OCI-LY7 (cell line): ENCODE measurements at regions not wholly inside any gene's neighbourhood (a gene's known extent, or its start where the extent isn't known, plus 50 kb on each side); places are given as distances from the start of the nearest gene placed in this dataset.

Experiments used
- BruUV-seq: library from RNA; stranded (reverse); fragments of 400-500 nt; replicated peaks from 2 replicates; lab custom pipeline; 2021; lab: Mats Ljungman, UMichigan
- CTCF ChIA-PET: fragments of 300-600 bp; sonication (Branson Sonifier 250); formaldehyde crosslinking; loops from one replicate; lab custom pipeline; 2022; ENCODE audit warnings: antibody characterized with exemption; ENCODE audit not compliant: unreplicated experiment; lab: Charles Lee
- POLR2A ChIA-PET: fragments of 300-600 bp; sonication (Branson Sonifier 250); formaldehyde crosslinking; loops from one replicate; lab custom pipeline; 2022; ENCODE audit warnings: antibody characterized with exemption; lab: Charles Lee
- DNase-seq: peaks from one replicate; pipeline ENCODE4 v3.0.0-alpha.2; 2015; ENCODE audit warnings: low spot score
- H2AFZ ChIP-seq: fragments of 200-600 bp; sonication (generic), shearing (Covaris generic); 2 replicates; pipeline ENCODE4 v1.6.1; 2014; ENCODE audit warnings: mild to moderate bottlenecking, antibody characterized with exemption, low read length, moderate library complexity
- H3K27ac ChIP-seq: fragments of 200-600 bp; sonication (generic); 2 replicates; pipeline ENCODE4 v1.5.1; 2014; ENCODE audit warnings: mixed run types, low read depth, mild to moderate bottlenecking, moderate library complexity, low read length, inconsistent platforms; ENCODE audit not compliant: poor library complexity, severe bottlenecking
- H3K36me3 ChIP-seq: fragments of 200-600 bp; sonication (generic); 2 replicates; pipeline ENCODE4 v1.6.1; 2014; ENCODE audit warnings: mild to moderate bottlenecking, antibody characterized with exemption, low read length, moderate library complexity, mixed read lengths; ENCODE audit not compliant: insufficient read depth
- H3K4me1 ChIP-seq: fragments of 200-600 bp; sonication (generic); 2 replicates; pipeline ENCODE4 v1.5.1; 2014; ENCODE audit warnings: mild to moderate bottlenecking, low read length; ENCODE audit not compliant: insufficient read depth, poor library complexity, severe bottlenecking
- H3K4me2 ChIP-seq: fragments of 200-600 bp; sonication (generic); 2 replicates; pipeline ENCODE4 v1.6.1; 2014; ENCODE audit warnings: mild to moderate bottlenecking, low read length
- H3K4me3 ChIP-seq: fragments of 200-600 bp; sonication (generic); 2 replicates; pipeline ENCODE4 v1.5.1; 2014; ENCODE audit warnings: mild to moderate bottlenecking, low read depth, low read length; ENCODE audit not compliant: poor library complexity, severe bottlenecking
- H3K79me2 ChIP-seq: fragments of 200-600 bp; sonication (generic); 2 replicates; pipeline ENCODE4 v1.6.1; 2016; ENCODE audit warnings: low read depth, mild to moderate bottlenecking, low read length, moderate library complexity, mixed read lengths; ENCODE audit not compliant: insufficient read depth
- H3K9me2 ChIP-seq: fragments of 200-600 bp; sonication (generic); 2 replicates; pipeline ENCODE4 v1.6.1; 2016; ENCODE audit warnings: mild to moderate bottlenecking, low read length, mixed read lengths; ENCODE audit not compliant: insufficient read depth
- H3K9me3 ChIP-seq: fragments of 200-600 bp; sonication (generic); 2 replicates; pipeline ENCODE4 v1.6.1; 2014; ENCODE audit warnings: mild to moderate bottlenecking, mixed run types, low read length, mixed read lengths
- H4K20me1 ChIP-seq: fragments of 200-600 bp; sonication (generic); 2 replicates; pipeline ENCODE4 v1.6.1; 2014; ENCODE audit warnings: mild to moderate bottlenecking, antibody characterized with exemption, low read length, moderate library complexity, mixed read lengths; ENCODE audit not compliant: insufficient read depth
- CTCF ChIP-seq: fragments of 200-600 bp; sonication (generic); conservative IDR thresholded peaks from 2 replicates; pipeline ENCODE4 v1.5.1; 2014; ENCODE audit warnings: mild to moderate bottlenecking, antibody characterized with exemption, low read length, moderate library complexity, mixed read lengths
- EZH2phosphoT487 ChIP-seq: fragments of 200-600 bp; sonication (generic); IDR thresholded peaks from 2 replicates; pipeline ENCODE4 v1.6.1; 2018; ENCODE audit warnings: low read depth, borderline replicate concordance, mild to moderate bottlenecking, mixed run types, antibody characterized with exemption, low read length, moderate library complexity, mixed read lengths
- intact Hi-C: fragments of 100-400 bp; cut with micrococcal nuclease; formaldehyde crosslinking; loops from one replicate; pipeline ENCODE4 v1.10.0; 2022; ENCODE audit not compliant: unreplicated experiment

GRCh38 chr2:123870206-123870880, 154.7 kb upstream of the CNTNAP5 start:
- intact Hi-C loops = no loop called here
- no peaks in the 10 kb centered on the region for H3K4me1 ChIP-seq
- no peaks in the 10 kb centered on the region for H3K79me2 ChIP-seq
- H3K4me2 ChIP-seq = no peak overlapping the region
- no peak overlapping the region for H3K4me3 ChIP-seq
- TF ChIP-seq EZH2phosphoT487 (no peak), CTCF (no peak)
- H3K27ac ChIP-seq = no peak overlapping the region
- no peaks in the 10 kb centered on the region for H4K20me1 ChIP-seq
- H3K9me3 ChIP-seq = no peaks in the 10 kb centered on the region
- ChIA-PET CTCF (no interaction called here), POLR2A (no interaction called here)
- no peaks in the 10 kb centered on the region for H3K36me3 ChIP-seq
- BruUV-seq = no TSS peak
- H3K9me2 ChIP-seq = no peaks in the 10 kb centered on the region
- DNase-seq = no peak
- H2AFZ ChIP-seq = no peak overlapping the region

GRCh38 chr2:123870881-123871276, 154.2 kb upstream of the CNTNAP5 start:
- Histone ChIP-seq H2AFZ (no peak overlapping the region), H3K79me2 (no peaks in the 10 kb centered on the region), H3K9me2 (no peaks in the 10 kb centered on the region), H3K4me1 (no peaks in the 10 kb centered on the region), H3K4me2 (no peak overlapping the region), H3K4me3 (no peak overlapping the region), H3K36me3 (no peaks in the 10 kb centered on the region), H4K20me1 (no peaks in the 10 kb centered on the region), H3K9me3 (no peaks in the 10 kb centered on the region), H3K27ac (no peak overlapping the region)
- no peak for TF ChIP-seq CTCF
- no peak for TF ChIP-seq EZH2phosphoT487
- no TSS peak for BruUV-seq
- POLR2A ChIA-PET = no interaction called here
- no peak for DNase-seq
- intact Hi-C loops = no loop called here
- CTCF ChIA-PET = no interaction called here

GRCh38 chr2:123890148-123890547, 134.9 kb upstream of the CNTNAP5 start:
- Histone ChIP-seq H3K9me2 (no peaks in the 10 kb centered on the region), H3K27ac (no peak overlapping the region), H3K36me3 (no peaks in the 10 kb centered on the region), H3K4me1 (no peaks in the 10 kb centered on the region), H2AFZ (no peak overlapping the region), H4K20me1 (no peaks in the 10 kb centered on the region), H3K9me3 (no peaks in the 10 kb centered on the region), H3K4me2 (no peak overlapping the region), H3K4me3 (no peak overlapping the region), H3K79me2 (no peaks in the 10 kb centered on the region)
- intact Hi-C loops = no loop called here
- no TSS peak for BruUV-seq
- no peak for TF ChIP-seq CTCF
- no peak for TF ChIP-seq EZH2phosphoT487
- CTCF ChIA-PET = no interaction called here
- POLR2A ChIA-PET = no interaction called here
- DNase-seq = no peak
